Stimulated activated CD8-positive, alpha-beta memory T cell treated with anti-CD3 and anti-CD28 coated beads, Interleukin-12 subunit alpha, Interleukin-12 subunit beta, amount 100 ng/mL, for 4 hours (primary cell): ENCODE measurements at regions not wholly inside any gene's neighbourhood (a gene's known extent, or its start where the extent isn't known, plus 50 kb on each side); places are given as distances from the start of the nearest gene placed in this dataset.

ENCODE experiments used
- DNase-seq: peaks from one replicate; pipeline ENCODE4 v3.0.0-alpha.2; 2020; ENCODE audit warnings: low read depth

- no peak for DNase-seq
Measured at GRCh38 chr5:166320920-166321480, 1970.4 kb upstream of the WWC1 start.

- DNase-seq, result no peak
Measured at GRCh38 chr5:166324372-166324771, 1967.1 kb upstream of the WWC1 start.

- no peak for DNase-seq
Measured at GRCh38 chr5:166329149-166329800, 1962.2 kb upstream of the WWC1 start.

DNA sequence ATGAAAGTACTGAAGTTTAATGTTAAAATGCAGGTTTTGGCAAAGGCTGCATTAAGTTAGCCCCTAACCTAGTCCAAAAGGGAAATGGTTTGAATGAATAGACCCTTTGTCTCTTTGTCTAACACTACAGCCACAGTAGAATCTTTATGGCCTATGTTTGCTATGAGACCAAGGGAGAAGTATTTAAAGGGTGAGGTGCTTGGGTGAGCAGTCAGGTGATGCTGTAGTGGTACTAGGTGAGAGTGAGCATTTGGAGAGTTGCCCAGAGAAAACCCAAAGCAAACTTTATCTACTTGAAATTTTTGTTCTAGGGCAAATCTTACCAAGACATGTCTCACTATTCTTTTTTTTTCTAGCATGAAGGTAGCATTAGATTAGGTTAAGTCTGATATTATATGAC, 1961.4 kb upstream of the WWC1 start:
- DNase-seq, result no peak

- no peak for DNase-seq
Measured at GRCh38 chr5:166331521-166331920, 1959.9 kb upstream of the WWC1 start.

GRCh38 chr5:166338801-166339200, 1952.6 kb upstream of the WWC1 start:
- DNase-seq, result no peak

DNA sequence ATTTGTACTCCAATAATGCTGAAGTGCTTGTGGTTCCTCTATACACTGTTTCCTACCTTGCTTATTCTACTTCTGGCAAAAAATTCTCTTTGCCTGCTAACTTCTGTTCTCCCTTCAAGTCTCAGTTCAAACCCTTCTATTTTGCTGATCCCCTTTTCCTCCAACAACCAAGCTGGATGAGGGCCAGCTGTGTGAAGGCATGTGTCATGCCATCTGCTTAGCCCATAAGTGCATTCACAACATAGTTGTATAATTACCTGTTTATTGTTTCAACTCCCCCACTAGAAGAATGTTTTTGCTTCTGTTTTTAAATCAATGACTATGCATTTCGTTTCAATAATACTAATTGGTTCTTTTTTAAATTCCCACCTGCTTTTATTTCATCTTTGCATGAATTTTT, 1951.4 kb upstream of the WWC1 start:
- no peak for DNase-seq

GRCh38 chr5:166341740-166342337, 1949.6 kb upstream of the WWC1 start:
- DNase-seq, result no peak

- no peak for DNase-seq
Measured at GRCh38 chr5:166342402-166342801, 1949.0 kb upstream of the WWC1 start.

- no peak for DNase-seq
Measured at GRCh38 chr5:166346726-166347374, 1944.6 kb upstream of the WWC1 start.

DNA sequence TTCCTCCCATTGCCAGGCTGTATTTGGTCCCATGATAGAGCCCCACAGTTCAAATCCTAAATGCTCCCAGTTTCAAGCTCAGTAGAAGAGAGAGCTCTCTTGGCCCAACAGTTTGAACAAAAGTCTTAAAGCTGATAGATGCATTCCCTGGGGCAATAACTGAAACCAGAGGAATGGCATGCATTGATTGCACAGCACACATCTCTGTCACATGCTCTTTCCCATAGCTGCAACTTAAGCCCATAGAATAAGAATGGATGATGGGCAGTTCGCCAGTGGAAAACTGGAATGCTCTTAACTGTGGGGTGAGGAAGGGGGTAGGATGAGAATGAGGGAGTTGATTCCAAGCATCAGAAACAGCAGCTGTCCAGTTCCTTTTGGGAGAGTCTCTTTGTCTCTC, 1942.4 kb upstream of the WWC1 start:
- DNase-seq, result no peak

- no peak for DNase-seq
Measured at GRCh38 chr5:166353580-166353979, 1937.9 kb upstream of the WWC1 start.

DNA sequence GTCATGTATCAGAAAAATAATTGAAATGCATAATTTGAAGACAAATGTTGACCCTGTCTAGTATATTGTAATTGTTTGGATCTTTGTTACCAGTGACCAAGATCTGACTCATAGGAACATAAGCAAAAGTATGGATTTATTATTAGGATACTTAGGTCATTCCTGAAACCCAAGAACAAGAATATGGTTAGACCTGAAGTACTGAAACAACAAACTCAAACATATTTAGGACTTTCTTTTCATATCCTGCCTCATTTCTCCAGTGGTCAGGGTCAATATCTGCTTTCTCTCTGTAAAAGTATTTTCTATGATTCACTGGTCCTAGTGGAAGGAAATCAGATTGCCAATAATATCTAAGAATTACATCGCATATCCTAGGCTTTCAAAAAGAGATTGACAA, 1937.1 kb upstream of the WWC1 start:
- no peak for DNase-seq

GRCh38 chr5:166356096-166356495, 1935.3 kb upstream of the WWC1 start:
- no peak for DNase-seq

GRCh38 chr5:166358127-166358830, 1933.2 kb upstream of the WWC1 start:
- DNase-seq, result no peak

DNA sequence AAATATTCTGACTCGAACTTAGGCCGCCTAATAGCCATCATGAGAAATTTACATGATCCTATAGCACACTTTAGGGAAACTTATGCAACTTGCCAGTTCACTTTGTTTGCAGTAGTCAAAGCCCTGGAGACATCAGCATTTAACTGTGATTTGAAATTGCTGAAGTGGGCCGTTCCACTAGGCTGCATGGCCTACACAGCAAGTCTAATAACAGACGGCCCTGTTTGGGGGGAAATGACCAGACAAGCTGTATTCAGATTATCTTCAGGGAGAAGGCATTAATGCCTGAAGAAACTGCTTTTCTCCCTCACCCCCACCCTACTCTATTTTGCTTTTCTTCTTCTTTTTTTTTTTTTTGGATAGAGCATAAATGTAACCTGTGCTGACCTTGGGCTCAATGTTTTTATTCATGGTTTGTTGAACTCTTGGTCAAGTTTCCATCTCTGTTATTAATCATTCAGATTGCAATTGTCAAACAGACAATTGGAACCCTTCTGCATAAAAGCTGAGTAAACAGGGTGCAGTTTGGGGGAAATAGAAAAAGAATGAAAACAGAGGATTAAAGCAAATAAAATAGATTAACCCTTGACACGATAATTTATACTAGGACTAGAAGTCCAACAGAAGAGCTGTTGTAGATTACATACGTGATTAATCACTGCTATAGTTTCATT, 1928.2 kb upstream of the WWC1 start:
- DNase-seq, result no peak

DNA sequence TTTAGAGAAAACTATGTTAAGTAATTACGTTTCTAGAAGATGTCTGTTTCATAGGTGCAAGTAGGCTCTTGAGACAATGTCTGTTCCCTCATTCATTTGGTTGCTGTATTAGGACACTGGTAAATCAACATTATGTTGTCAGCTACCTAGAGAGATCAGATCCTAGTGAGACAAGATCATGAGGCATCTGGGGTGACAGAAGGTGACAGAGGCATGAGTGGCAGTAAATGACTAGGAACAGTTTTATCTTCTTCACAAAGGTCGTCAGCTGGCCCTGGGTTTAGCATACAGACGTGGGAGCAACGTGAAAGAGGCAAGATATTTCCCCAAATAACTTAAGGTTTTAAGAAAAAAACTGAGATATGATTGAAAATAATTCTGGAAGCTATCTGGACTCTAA, 1926.3 kb upstream of the WWC1 start:
- no peak for DNase-seq

DNA sequence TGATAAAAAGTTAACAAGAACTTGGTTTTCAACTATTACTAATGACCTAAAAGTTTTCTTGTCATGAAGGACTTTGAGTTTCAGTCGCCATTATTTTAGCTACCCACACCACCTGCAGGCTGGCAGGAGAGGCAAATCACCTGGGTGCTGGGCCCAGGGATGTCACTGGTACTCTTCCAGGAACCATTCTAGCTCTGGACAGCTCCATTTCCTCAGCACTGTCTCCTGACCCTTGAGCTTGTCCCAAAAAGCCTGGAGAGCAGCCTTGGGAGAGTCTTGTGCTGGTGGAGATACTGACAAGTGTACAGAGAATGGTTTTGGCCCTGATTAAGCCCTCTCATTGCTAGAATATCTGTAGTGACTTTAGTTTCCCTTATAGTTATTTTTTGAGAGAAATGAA, 1924.1 kb upstream of the WWC1 start:
- DNase-seq, result no peak

GRCh38 chr5:166369346-166369745, 1922.1 kb upstream of the WWC1 start:
- DNase-seq, result no peak

DNA sequence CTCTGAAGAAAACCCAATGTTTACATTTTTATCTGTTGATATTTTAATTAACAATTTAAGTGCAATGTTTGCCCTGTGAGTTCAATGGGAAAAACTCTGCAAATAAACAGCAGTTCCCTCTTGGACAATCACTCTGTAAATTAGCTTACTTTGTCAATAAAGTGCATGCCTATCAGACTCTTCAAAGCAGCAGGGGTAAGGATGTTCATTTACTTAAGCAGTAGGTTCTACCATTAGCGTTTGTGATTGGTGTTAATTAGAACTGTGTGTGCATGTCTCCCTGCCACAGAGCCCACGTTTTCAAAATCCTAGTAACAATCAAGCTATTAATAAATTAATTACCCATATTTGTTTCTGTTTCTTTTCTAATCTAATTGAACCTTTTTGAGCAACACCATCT, 1921.6 kb upstream of the WWC1 start:
- no peak for DNase-seq

- no peak for DNase-seq
Measured at GRCh38 chr5:166370928-166371690, 1920.3 kb upstream of the WWC1 start.
